GM12878 (cell line): ENCODE measurements at regions not wholly inside any gene's neighbourhood (a gene's known extent, or its start where the extent isn't known, plus 50 kb on each side); places are given as distances from the start of the nearest gene placed in this dataset.

Experiments used
- CBX5 ChIP-seq: sonication (generic); IDR thresholded peaks from 2 replicates; pipeline ENCODE4 v1.6.1; 2016; ENCODE audit warnings: low read depth, moderate library complexity, mild to moderate bottlenecking, inconsistent platforms
- CHD4 ChIP-seq: fragments of 200-600 bp; sonication (generic); IDR thresholded peaks from 2 replicates; pipeline ENCODE4 v1.6.1; 2016; ENCODE audit warnings: mild to moderate bottlenecking
- CREB1 ChIP-seq: IDR thresholded peaks from 2 replicates; pipeline ENCODE4 v1.6.1; 2012; ENCODE audit warnings: low read depth, mild to moderate bottlenecking, inconsistent platforms
- EP300 ChIP-seq, 2 experiments: fragments of 150-350 bp in 1 of 2; IDR thresholded peaks; 2 replicates each; pipeline ENCODE4 v1.6.1; 2011 to 2012; ENCODE audit warnings: low read depth in 2 of 2, low read length in 2 of 2, borderline replicate concordance in 1 of 2, improper control_type of control experiment in 1 of 2, inconsistent platforms in 1 of 2; ENCODE audit not compliant: control insufficient read depth in 1 of 2
- FOXM1 ChIP-seq: IDR thresholded peaks from 2 replicates; pipeline ENCODE4 v1.6.1; 2012; ENCODE audit warnings: low read depth, mild to moderate bottlenecking, inconsistent platforms, low read length, moderate library complexity
- GABPA ChIP-seq: IDR thresholded peaks from 2 replicates; pipeline ENCODE4 v1.6.1; 2014; ENCODE audit warnings: antibody characterized with exemption, low read depth, mild to moderate bottlenecking, inconsistent platforms
- IKZF1 ChIP-seq: fragments of 450-650 bp; conservative IDR thresholded peaks from 2 replicates; pipeline ENCODE4 v1.6.1; 2017; ENCODE audit warnings: antibody characterized with exemption, mild to moderate bottlenecking
- IKZF2 ChIP-seq, 2 experiments: fragments of 450-650 bp; IDR thresholded peaks; 2 replicates each; pipeline ENCODE4 v1.6.1; 2017; ENCODE audit warnings: mild to moderate bottlenecking in 2 of 2, moderate library complexity in 2 of 2
- IRF4 ChIP-seq: IDR thresholded peaks from 2 replicates; pipeline ENCODE4 v1.6.1; 2011; ENCODE audit warnings: low read depth, low read length
- KDM1A ChIP-seq: fragments of 200-600 bp; sonication (generic); IDR thresholded peaks from 2 replicates; pipeline ENCODE4 v1.6.1; 2016; ENCODE audit warnings: borderline replicate concordance
- NFIC ChIP-seq: IDR thresholded peaks from 2 replicates; pipeline ENCODE4 v1.6.1; 2012; ENCODE audit warnings: low read depth, mild to moderate bottlenecking, inconsistent platforms, low read length, moderate library complexity
- NFYA ChIP-seq: IDR thresholded peaks from 2 replicates; pipeline ENCODE4 v1.6.1; 2011; ENCODE audit warnings: low read depth, mild to moderate bottlenecking, low read length, improper control_type of control experiment, borderline replicate concordance
- PAX5 ChIP-seq: IDR thresholded peaks from 2 replicates; pipeline ENCODE4 v1.6.1; 2011; ENCODE audit warnings: low read depth, low read length, borderline replicate concordance
- PAX8 ChIP-seq: fragments of 450-650 bp; IDR thresholded peaks from 2 replicates; pipeline ENCODE4 v1.6.1; 2017; ENCODE audit warnings: mild to moderate bottlenecking, moderate library complexity
- PML ChIP-seq: IDR thresholded peaks from 2 replicates; pipeline ENCODE4 v1.6.1; 2012; ENCODE audit warnings: low read length, inconsistent platforms
- POLR2A ChIP-seq: IDR thresholded peaks from 2 replicates; pipeline ENCODE4 v1.6.1; 2011; ENCODE audit warnings: low read depth, mild to moderate bottlenecking, low read length
- RAD51 ChIP-seq: fragments of 450-650 bp; IDR thresholded peaks from 2 replicates; pipeline ENCODE4 v1.6.1; 2016; ENCODE audit warnings: moderate library complexity, mild to moderate bottlenecking, inconsistent platforms
- SMAD1 ChIP-seq: fragments of 450-650 bp; IDR thresholded peaks from 2 replicates; pipeline ENCODE4 v1.6.1; 2018; ENCODE audit warnings: mild to moderate bottlenecking, low read depth; ENCODE audit not compliant: partially characterized antibody
- SMARCA5 ChIP-seq: fragments of 450-650 bp; IDR thresholded peaks from 2 replicates; pipeline ENCODE4 v1.6.1; 2017; ENCODE audit warnings: mild to moderate bottlenecking
- TCF7 ChIP-seq: IDR thresholded peaks from 2 replicates; pipeline ENCODE4 v1.6.1; 2014; ENCODE audit warnings: antibody characterized with exemption, borderline replicate concordance
- WRNIP1 ChIP-seq: IDR thresholded peaks from 2 replicates; pipeline ENCODE4 v1.6.1; 2011; ENCODE audit warnings: low read depth, low read length, improper control_type of control experiment, borderline replicate concordance
- YBX1 ChIP-seq: fragments of 450-650 bp; IDR thresholded peaks from 2 replicates; pipeline ENCODE4 v1.6.1; 2016; ENCODE audit warnings: antibody characterized with exemption
- ZBED1 ChIP-seq: IDR thresholded peaks from 2 replicates; pipeline ENCODE4 v1.6.1; 2016; ENCODE audit warnings: borderline replicate concordance
- TF ChIP-seq, protein P1 (sequence below): fragments of 450-650 bp; IDR thresholded peaks from 2 replicates; pipeline ENCODE4 v1.6.1; 2018; ENCODE audit warnings: borderline replicate concordance, mild to moderate bottlenecking; ENCODE audit not compliant: partially characterized antibody
- TF ChIP-seq, protein P2 (sequence below): fragments of 450-650 bp; IDR thresholded peaks from 2 replicates; pipeline ENCODE4 v1.6.1; 2016; ENCODE audit warnings: mild to moderate bottlenecking
- TF ChIP-seq, protein P3 (sequence below): IDR thresholded peaks from 2 replicates; pipeline ENCODE4 v1.6.1; 2012; ENCODE audit warnings: low read depth, low read length, improper control_type of control experiment
- TF ChIP-seq, protein P4 (sequence below): IDR thresholded peaks from 2 replicates; pipeline ENCODE4 v1.6.1; 2012; ENCODE audit warnings: low read depth, low read length, improper control_type of control experiment

DNA sequence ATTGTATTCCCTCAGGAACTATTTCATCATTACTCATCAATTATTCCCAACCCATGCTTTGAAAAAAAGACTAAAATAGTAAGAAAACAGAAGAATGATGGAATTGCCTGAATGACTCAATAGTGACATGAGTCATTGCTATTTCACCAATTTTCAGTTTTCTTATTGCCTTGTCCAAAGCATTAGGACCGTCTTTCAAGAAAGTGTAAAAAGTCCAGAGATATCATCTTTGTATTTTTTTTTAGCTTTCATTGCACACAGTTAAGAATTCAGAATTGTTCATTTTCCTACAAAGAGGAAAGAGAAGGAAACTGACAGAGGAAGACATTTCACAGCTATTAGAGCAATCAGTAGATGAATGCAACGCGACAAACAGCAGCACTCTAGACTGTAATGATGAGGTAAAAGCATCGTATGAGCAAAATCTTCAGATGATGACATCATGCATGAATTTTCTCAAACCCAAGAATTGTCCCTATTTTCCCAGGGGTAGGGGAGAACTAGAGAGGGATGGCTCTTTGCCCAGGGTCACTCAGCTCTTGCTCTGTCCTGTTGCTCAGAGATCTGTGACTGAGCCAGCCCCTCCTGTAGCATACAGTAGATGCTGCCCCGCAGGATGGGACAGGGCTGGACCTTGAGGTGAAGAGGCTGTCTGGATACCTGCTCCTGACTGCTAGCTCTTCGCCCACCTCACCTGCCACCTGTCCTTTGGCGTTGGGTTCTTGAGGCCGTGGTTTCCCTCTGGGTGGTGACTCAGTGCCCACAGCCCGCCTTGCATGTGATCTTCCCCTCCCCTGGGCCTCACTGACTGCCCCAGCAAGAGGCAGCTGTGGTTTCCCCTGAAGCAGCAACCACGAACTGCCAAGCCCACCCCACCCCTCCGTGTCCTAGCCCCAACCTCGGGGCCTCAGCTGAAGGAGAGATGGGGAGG, 84.8 kb downstream of the PPCDC start (continued):
- TF ChIP-seq, protein P1, sequence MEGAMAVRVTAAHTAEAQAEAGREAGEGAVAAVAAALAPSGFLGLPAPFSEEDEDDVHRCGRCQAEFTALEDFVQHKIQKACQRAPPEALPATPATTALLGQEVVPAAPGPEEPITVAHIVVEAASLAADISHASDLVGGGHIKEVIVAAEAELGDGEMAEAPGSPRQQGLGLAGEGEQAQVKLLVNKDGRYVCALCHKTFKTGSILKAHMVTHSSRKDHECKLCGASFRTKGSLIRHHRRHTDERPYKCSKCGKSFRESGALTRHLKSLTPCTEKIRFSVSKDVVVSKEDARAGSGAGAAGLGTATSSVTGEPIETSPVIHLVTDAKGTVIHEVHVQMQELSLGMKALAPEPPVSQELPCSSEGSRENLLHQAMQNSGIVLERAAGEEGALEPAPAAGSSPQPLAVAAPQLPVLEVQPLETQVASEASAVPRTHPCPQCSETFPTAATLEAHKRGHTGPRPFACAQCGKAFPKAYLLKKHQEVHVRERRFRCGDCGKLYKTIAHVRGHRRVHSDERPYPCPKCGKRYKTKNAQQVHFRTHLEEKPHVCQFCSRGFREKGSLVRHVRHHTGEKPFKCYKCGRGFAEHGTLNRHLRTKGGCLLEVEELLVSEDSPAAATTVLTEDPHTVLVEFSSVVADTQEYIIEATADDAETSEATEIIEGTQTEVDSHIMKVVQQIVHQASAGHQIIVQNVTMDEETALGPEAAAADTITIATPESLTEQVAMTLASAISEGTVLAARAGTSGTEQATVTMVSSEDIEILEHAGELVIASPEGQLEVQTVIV = no peak
- TF ChIP-seq SMAD1 (no peak), IKZF2 (IDR thresholded peaks at IDR 0.05) (peak; percentile 66 to 74), SMARCA5 (peak; percentile 86), POLR2A (peak; percentile 60), NFYA (no peak), PML (0 out of 2 replicates have a peak, but pooled peaks have one; percentile 52), YBX1 (no peak), WRNIP1 (no peak), IKZF1 (peak; percentile 71), PAX5 (0 out of 2 replicates have a peak, but pooled peaks have one; percentile 71), CHD4 (no peak), ZBED1 (peak; percentile 48; the same call in 1 of the 2 replicates), NFIC (peak; percentile 92), TCF7 (no peak), RAD51 (no peak), KDM1A (no peak), FOXM1 (peak; percentile 57; the same call in 1 of the 2 replicates), GABPA (0 out of 2 replicates have a peak, but pooled peaks have one; percentile 34), PAX8 (no peak), IRF4 (0 out of 2 replicates have a peak, but pooled peaks have one; percentile 8), EP300 (IDR thresholded peaks at IDR 0.05; ENCODE audit: borderline replicate concordance in 1 of 2, control insufficient read depth in 1 of 2, low read depth in 2 of 2, low read length in 2 of 2) (peak; percentile 60 to 70; a peak in 3 of 4 replicates), CREB1 (peak; percentile 95), CBX5 (no peak)
- TF ChIP-seq, protein P2, sequence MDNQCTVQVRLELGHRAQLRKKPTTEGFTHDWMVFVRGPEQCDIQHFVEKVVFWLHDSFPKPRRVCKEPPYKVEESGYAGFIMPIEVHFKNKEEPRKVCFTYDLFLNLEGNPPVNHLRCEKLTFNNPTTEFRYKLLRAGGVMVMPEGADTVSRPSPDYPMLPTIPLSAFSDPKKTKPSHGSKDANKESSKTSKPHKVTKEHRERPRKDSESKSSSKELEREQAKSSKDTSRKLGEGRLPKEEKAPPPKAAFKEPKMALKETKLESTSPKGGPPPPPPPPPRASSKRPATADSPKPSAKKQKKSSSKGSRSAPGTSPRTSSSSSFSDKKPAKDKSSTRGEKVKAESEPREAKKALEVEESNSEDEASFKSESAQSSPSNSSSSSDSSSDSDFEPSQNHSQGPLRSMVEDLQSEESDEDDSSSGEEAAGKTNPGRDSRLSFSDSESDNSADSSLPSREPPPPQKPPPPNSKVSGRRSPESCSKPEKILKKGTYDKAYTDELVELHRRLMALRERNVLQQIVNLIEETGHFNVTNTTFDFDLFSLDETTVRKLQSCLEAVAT = peak; percentile 29; the same call in 1 of the 2 replicates
- TF ChIP-seq, protein P3, sequence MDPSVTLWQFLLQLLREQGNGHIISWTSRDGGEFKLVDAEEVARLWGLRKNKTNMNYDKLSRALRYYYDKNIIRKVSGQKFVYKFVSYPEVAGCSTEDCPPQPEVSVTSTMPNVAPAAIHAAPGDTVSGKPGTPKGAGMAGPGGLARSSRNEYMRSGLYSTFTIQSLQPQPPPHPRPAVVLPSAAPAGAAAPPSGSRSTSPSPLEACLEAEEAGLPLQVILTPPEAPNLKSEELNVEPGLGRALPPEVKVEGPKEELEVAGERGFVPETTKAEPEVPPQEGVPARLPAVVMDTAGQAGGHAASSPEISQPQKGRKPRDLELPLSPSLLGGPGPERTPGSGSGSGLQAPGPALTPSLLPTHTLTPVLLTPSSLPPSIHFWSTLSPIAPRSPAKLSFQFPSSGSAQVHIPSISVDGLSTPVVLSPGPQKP = no peak
- TF ChIP-seq, protein P4, sequence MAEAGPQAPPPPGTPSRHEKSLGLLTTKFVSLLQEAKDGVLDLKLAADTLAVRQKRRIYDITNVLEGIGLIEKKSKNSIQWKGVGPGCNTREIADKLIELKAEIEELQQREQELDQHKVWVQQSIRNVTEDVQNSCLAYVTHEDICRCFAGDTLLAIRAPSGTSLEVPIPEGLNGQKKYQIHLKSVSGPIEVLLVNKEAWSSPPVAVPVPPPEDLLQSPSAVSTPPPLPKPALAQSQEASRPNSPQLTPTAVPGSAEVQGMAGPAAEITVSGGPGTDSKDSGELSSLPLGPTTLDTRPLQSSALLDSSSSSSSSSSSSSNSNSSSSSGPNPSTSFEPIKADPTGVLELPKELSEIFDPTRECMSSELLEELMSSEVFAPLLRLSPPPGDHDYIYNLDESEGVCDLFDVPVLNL = no peak
